Thyroid gland (tissue), 4 donors: ENCODE measurements at regions not wholly inside any gene's neighbourhood (a gene's known extent, or its start where the extent isn't known, plus 50 kb on each side); places are given as distances from the start of the nearest gene placed in this dataset.

Source experiments
- DNase-seq, 2 donors: peaks; one replicate each; pipeline ENCODE4 v3.0.0-alpha.2; 2019
- H3K27ac ChIP-seq, 3 donors: fragments of 200-600 bp; sonication (generic); 1 replicate in 2 of 3; 2 replicates in 1 of 3; pipeline ENCODE4 v1.5.1; 2016 to 2019; ENCODE audit warnings: mild to moderate bottlenecking in 1 of 3, moderate library complexity in 1 of 3
- H3K27me3 ChIP-seq: fragments of 200-600 bp; sonication (generic); one replicate; pipeline ENCODE4 v1.5.1; 2019
- H3K36me3 ChIP-seq, 2 donors: fragments of 200-600 bp; sonication (generic); one replicate each; pipeline ENCODE4 v1.5.1; 2016 to 2019
- H3K4me1 ChIP-seq, 2 donors: fragments of 200-600 bp; sonication (generic); one replicate each; pipeline ENCODE4 v1.5.1; 2017 to 2019
- H3K4me3 ChIP-seq, 3 donors: fragments of 200-600 bp; sonication (generic); replicated peaks in 1 of 3; 1 replicate in 2 of 3; 2 replicates in 1 of 3; pipeline ENCODE4 v1.5.1; 2016; ENCODE audit warnings: mild to moderate bottlenecking in 1 of 3
- H3K9me3 ChIP-seq: fragments of 200-600 bp; sonication (generic); one replicate; pipeline ENCODE4 v1.5.1; 2017
- CTCF ChIP-seq, 6 experiments: fragments of 200-600 bp in 3 of 6; fragments of 450-650 bp in 3 of 6; sonication (generic) in 3 of 6; IDR thresholded peaks; one replicate each; pipeline ENCODE4 v1.5.1; 2016 to 2019; ENCODE audit warnings: antibody characterized with exemption in 6 of 6, mild to moderate bottlenecking in 2 of 6, inconsistent platforms in 1 of 6, moderate library complexity in 1 of 6
- POLR2A ChIP-seq, 2 donors: fragments of 450-650 bp; IDR thresholded peaks; one replicate each; pipeline ENCODE4 v1.6.1; 2017; ENCODE audit warnings: antibody characterized with exemption in 2 of 2, mild to moderate bottlenecking in 2 of 2, moderate library complexity in 1 of 2
- WGBS, 2 donors: methylation state at CpG; one replicate each; pipeline ENCODE4 v1.1.5; 2017; 5-methylcytosine and 5-hydroxymethylcytosine counted together
- intact Hi-C: fragments of 100-400 bp; cut with DNase I; formaldehyde crosslinking; loops from one replicate; pipeline ENCODE4 v1.15.1; 2023

- DNase-seq, result no peak
- Histone ChIP-seq H3K27me3 (no peaks in the 10 kb centered on the region), H3K4me3 (no peak overlapping the region), H3K4me1 (no peaks in the 10 kb centered on the region), H3K9me3 (no peaks in the 10 kb centered on the region), H3K36me3 (no peaks in the 10 kb centered on the region), H3K27ac (no peak overlapping the region)
- intact Hi-C loops, result no loop called here
- WGBS, 2 donors, result 100% methylated on average over 1 of the region's 1 CpG
- TF ChIP-seq CTCF (IDR thresholded peaks at IDR 0.05) (no peak), POLR2A (IDR thresholded peaks at IDR 0.05) (no peak)
These were observed 57.6 kb upstream of the GNG12 start for GRCh38 chr1:67890857-67891256.

- Histone ChIP-seq H3K36me3 (no peaks in the 10 kb centered on the region), H3K27me3 (no peaks in the 10 kb centered on the region), H3K27ac (no peak overlapping the region), H3K4me1 (no peaks in the 10 kb centered on the region), H3K4me3 (no peak overlapping the region), H3K9me3 (no peaks in the 10 kb centered on the region)
- intact Hi-C loops, result no loop called here
- TF ChIP-seq CTCF (IDR thresholded peaks at IDR 0.05) (no peak), POLR2A (IDR thresholded peaks at IDR 0.05) (no peak)
- no peak for DNase-seq
These were observed 56.8 kb upstream of the GNG12 start for GRCh38 chr1:67889953-67890567.

- no peaks in the 10 kb centered on the region for H3K36me3 ChIP-seq
- no peaks in the 10 kb centered on the region for H3K27me3 ChIP-seq
- no peaks in the 10 kb centered on the region for H3K4me1 ChIP-seq
- no peak overlapping the region for H3K4me3 ChIP-seq
- intact Hi-C loops, result no loop called here
- H3K27ac ChIP-seq, result no peak overlapping the region
- no peaks in the 10 kb centered on the region for H3K9me3 ChIP-seq
- DNase-seq, result no peak
- 81 to 94% methylated on average over 1 of the region's 1 CpG for WGBS, 2 donors
- no peak for TF ChIP-seq CTCF (IDR thresholded peaks at IDR 0.05)
- TF ChIP-seq POLR2A (IDR thresholded peaks at IDR 0.05), result no peak
These were observed 56.2 kb upstream of the GNG12 start for GRCh38 chr1:67889466-67889865.

- Histone ChIP-seq H3K36me3 (no peaks in the 10 kb centered on the region), H3K27ac (no peak overlapping the region), H3K4me1 (no peaks in the 10 kb centered on the region), H3K9me3 (no peaks in the 10 kb centered on the region), H3K27me3 (no peaks in the 10 kb centered on the region), H3K4me3 (no peak overlapping the region)
- TF ChIP-seq POLR2A (IDR thresholded peaks at IDR 0.05) (no peak), CTCF (IDR thresholded peaks at IDR 0.05) (no peak)
- WGBS, 2 donors, result 62 to 63% methylated on average over 6 of the region's 6 CpGs
- intact Hi-C loops, result no loop called here
- no peak for DNase-seq
These were observed 55.2 kb upstream of the GNG12 start for GRCh38 chr1:67888216-67889106.

- intact Hi-C loops, result no loop called here
- no peaks in the 10 kb centered on the region for H3K36me3 ChIP-seq
- no peak overlapping the region for H3K4me3 ChIP-seq
- H3K27ac ChIP-seq, result no peak overlapping the region
- 86 to 91% methylated on average over 2 of the region's 2 CpGs for WGBS, 2 donors
- H3K27me3 ChIP-seq, result no peaks in the 10 kb centered on the region
- TF ChIP-seq CTCF (IDR thresholded peaks at IDR 0.05), result no peak
- no peak for TF ChIP-seq POLR2A (IDR thresholded peaks at IDR 0.05)
- DNase-seq, result no peak
- H3K4me1 ChIP-seq, result no peaks in the 10 kb centered on the region
- H3K9me3 ChIP-seq, result no peaks in the 10 kb centered on the region
These were observed 53.9 kb upstream of the GNG12 start for GRCh38 chr1:67887146-67887545.
